Lung (tissue), 11 donors: ENCODE measurements at regions not wholly inside any gene's neighbourhood (a gene's known extent, or its start where the extent isn't known, plus 50 kb on each side); places are given as distances from the start of the nearest gene placed in this dataset.
A peak's percentile ranks its signal among the peaks of the same experiment; 100 is the strongest.

Experiments
- ATAC-seq: fragments of 200-7000 bp; cut with Tn5 transposase; one replicate; pipeline ENCODE4 v1.9.1; 2020; ENCODE audit warnings: moderate number of reproducible peaks; ENCODE audit not compliant: insufficient read depth, low FRiP score
- DNase-seq, 3 donors: peaks; one replicate each; pipeline ENCODE4 v3.0.0-alpha.2; 2013 to 2017
- H3K27ac ChIP-seq, 2 donors: one replicate each; pipeline ENCODE4 v1.5.1; 2013; ENCODE audit warnings: mild to moderate bottlenecking in 2 of 2, moderate library complexity in 2 of 2, control low read depth in 1 of 2, inconsistent platforms in 1 of 2, low read depth in 1 of 2, low read length in 1 of 2
- H3K27me3 ChIP-seq, 3 donors: one replicate each; pipeline ENCODE4 v1.5.1; 2013; ENCODE audit warnings: low read length in 2 of 3; ENCODE audit not compliant: control insufficient read depth in 3 of 3, insufficient read depth in 3 of 3
- H3K36me3 ChIP-seq, 4 donors: one replicate each; pipeline ENCODE4 v1.5.1; 2013; ENCODE audit warnings: low read length in 4 of 4, mild to moderate bottlenecking in 1 of 4, moderate library complexity in 1 of 4; ENCODE audit not compliant: control insufficient read depth in 4 of 4, insufficient read depth in 4 of 4
- H3K4me1 ChIP-seq, 5 donors: one replicate each; pipeline ENCODE4 v1.5.1; 2013; ENCODE audit warnings: low read length in 5 of 5, mild to moderate bottlenecking in 2 of 5, moderate library complexity in 1 of 5; ENCODE audit not compliant: control insufficient read depth in 5 of 5, insufficient read depth in 5 of 5
- H3K4me3 ChIP-seq: one replicate; pipeline ENCODE4 v1.5.1; 2013; ENCODE audit warnings: mild to moderate bottlenecking, control low read depth, moderate library complexity
- H3K9ac ChIP-seq, 2 donors: one replicate each; pipeline ENCODE4 v1.5.1; 2013; ENCODE audit warnings: low read length in 2 of 2, control low read depth in 1 of 2; ENCODE audit not compliant: insufficient read depth in 1 of 2
- H3K9me3 ChIP-seq, 4 donors: one replicate each; pipeline ENCODE4 v1.5.1; 2013; ENCODE audit warnings: low read length in 3 of 4, mild to moderate bottlenecking in 1 of 4, moderate library complexity in 1 of 4; ENCODE audit not compliant: control insufficient read depth in 4 of 4, insufficient read depth in 3 of 4
- CTCF ChIP-seq: IDR thresholded peaks from 2 replicates; pipeline ENCODE4 v1.5.1; 2012; ENCODE audit warnings: mild to moderate bottlenecking; ENCODE audit errors: control extremely low read depth, extremely low read depth
- WGBS, 2 donors: extraction: QIAGEN DNeasy Blood & Tissue Kit; methylation state at CpG; one replicate each; pipeline ENCODE4 v1.1.7; 2013; 5-methylcytosine and 5-hydroxymethylcytosine counted together
- donor health status: control.
- donor health status: control.
- donor health status: Bipolar disorder and iron deficiency.
- donor health status: healthy.
- donor health status: DM: yes; HTN: yes; CAD: no.

- H3K9ac ChIP-seq, result no peak overlapping the region
- peaks cover 0 to 9% (median 2%) of the 10 kb centered on the region in 5 donors for H3K4me1 ChIP-seq
- no peak for ATAC-seq
- H3K4me3 ChIP-seq, result no peak overlapping the region
- peaks cover 0 to 12% (median 3%) of the 10 kb centered on the region in 4 donors for H3K9me3 ChIP-seq
- no peak overlapping the region for H3K27ac ChIP-seq
- DNase-seq, result no peak
- no peak for TF ChIP-seq CTCF
- WGBS, 2 donors, result 70 to 74% methylated on average over 10 of the region's 10 CpGs
- no peaks in the 10 kb centered on the region for H3K36me3 ChIP-seq
- no peaks in the 10 kb centered on the region for H3K27me3 ChIP-seq
Observed at GRCh38 chr9:88922091-88922490, 69.2 kb upstream of the S1PR3 start.

- 42 to 62% methylated on average over 2 of the region's 2 CpGs for WGBS, 2 donors
- DNase-seq (no peak), ATAC-seq (no peak)
- Histone ChIP-seq H3K27me3 (no peaks in the 10 kb centered on the region), H3K9me3 (peaks cover 0 to 10% (median 3%) of the 10 kb centered on the region in 4 donors), H3K9ac (no peak overlapping the region), H3K4me3 (no peak overlapping the region), H3K4me1 (peaks cover 0 to 13% (median 3%) of the 10 kb centered on the region in 5 donors), H3K36me3 (no peaks in the 10 kb centered on the region), H3K27ac (no peak overlapping the region)
- TF ChIP-seq CTCF, result no peak
Observed at GRCh38 chr9:88923092-88923491, 68.2 kb upstream of the S1PR3 start.

- DNase-seq (no peak), ATAC-seq (peak; percentile 62)
- H3K36me3 ChIP-seq, result no peaks in the 10 kb centered on the region
- H3K4me1 ChIP-seq, result peaks cover 0 to 13% (median 3%) of the 10 kb centered on the region in 5 donors
- no peak overlapping the region for H3K9ac ChIP-seq
- peak overlapping the region in 1 of 2 donors; percentile 1 for H3K27ac ChIP-seq
- TF ChIP-seq CTCF, result no peak
- no peaks in the 10 kb centered on the region for H3K27me3 ChIP-seq
- H3K9me3 ChIP-seq, result peaks cover 0 to 4% (median under 1%) of the 10 kb centered on the region in 4 donors
- no peak overlapping the region for H3K4me3 ChIP-seq
- 34 to 56% methylated on average over 14 of the region's 14 CpGs for WGBS, 2 donors
Observed at GRCh38 chr9:88923653-88924288, 67.5 kb upstream of the S1PR3 start.

DNA sequence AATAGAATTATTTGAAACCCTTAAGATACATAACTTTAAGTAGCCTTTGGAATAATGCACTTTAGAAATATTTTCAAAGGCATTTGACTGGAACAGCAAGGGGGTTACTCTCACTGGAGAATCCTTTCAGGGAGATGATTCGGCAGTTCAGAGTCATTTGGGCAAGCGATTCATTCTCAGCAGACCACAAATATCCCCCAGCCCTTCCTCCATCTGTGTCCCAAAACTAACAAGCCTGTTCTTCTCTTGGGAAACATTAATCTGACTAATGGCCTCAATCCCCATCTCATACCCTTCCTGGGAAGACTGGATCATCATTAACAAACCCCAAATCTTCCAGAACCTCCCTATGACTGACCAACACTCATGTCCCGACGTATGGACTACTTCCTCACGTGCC lies 65.8 kb upstream of the S1PR3 start:
- no peak for ATAC-seq
- no peaks in the 10 kb centered on the region for H3K9me3 ChIP-seq
- no peak overlapping the region for H3K4me3 ChIP-seq
- no peak for DNase-seq
- H3K9ac ChIP-seq, result no peak overlapping the region
- 53 to 73% methylated on average over 5 of the region's 5 CpGs for WGBS, 2 donors
- H3K27ac ChIP-seq, result no peak overlapping the region
- no peaks in the 10 kb centered on the region for H3K36me3 ChIP-seq
- H3K27me3 ChIP-seq, result no peaks in the 10 kb centered on the region
- TF ChIP-seq CTCF, result no peak
- H3K4me1 ChIP-seq, result peaks cover 0 to 13% (median 3%) of the 10 kb centered on the region in 5 donors
